ENCODE measurements at regions not wholly inside any gene's neighbourhood (a gene's known extent, or its start where the extent isn't known, plus 50 kb on each side); places are given as distances from the start of the nearest gene placed in this dataset.

GRCh38 chr4:17142232-17142711, 243.8 kb upstream of the LDB2 start:
- TF ChIP-seq POLR2A (IDR thresholded peaks at IDR 0.05) (no peak), CTCF (IDR thresholded peaks at IDR 0.05) (no peak)
